AG04450 (cell line): ENCODE measurements at regions not wholly inside any gene's neighbourhood (a gene's known extent, or its start where the extent isn't known, plus 50 kb on each side); places are given as distances from the start of the nearest gene placed in this dataset.

Experiments used
- CTCF ChIA-PET: fragments of 300-600, 350-600 bp; formaldehyde crosslinking; extraction: SDS; loops from one replicate; lab custom pipeline; 2022; ENCODE audit warnings: antibody characterized with exemption, inconsistent platforms; lab: Charles Lee
- POLR2A ChIA-PET: fragments of 350-600 bp; formaldehyde crosslinking; extraction: SDS; loops from one replicate; lab custom pipeline; 2021; ENCODE audit warnings: antibody characterized with exemption, inconsistent platforms; lab: Yijun Ruan, JAX
- DNase-seq: peaks from one replicate; pipeline ENCODE4 v3.0.0-alpha.2; 2011; ENCODE audit warnings: low read depth, low spot score
- H3K27ac ChIP-seq: one replicate; pipeline ENCODE4 v1.5.1; 2012; ENCODE audit warnings: low read depth, low read length, control low read depth
- H3K27me3 ChIP-seq: one replicate; pipeline ENCODE4 v1.6.0; 2012; ENCODE audit warnings: low read length; ENCODE audit not compliant: control insufficient read depth, insufficient read depth
- H3K4me3 ChIP-seq: 2 replicates; pipeline ENCODE4 v1.5.1; 2011; ENCODE audit warnings: mild to moderate bottlenecking, low read depth, low read length, control low read depth
- H3K9me3 ChIP-seq: 2 replicates; pipeline ENCODE4 v1.5.1; 2012; ENCODE audit warnings: low read length; ENCODE audit not compliant: control insufficient read depth, insufficient read depth
- CTCF ChIP-seq: IDR thresholded peaks from 2 replicates; pipeline ENCODE4 v1.5.1; 2011; ENCODE audit warnings: low read depth, low read length, control low read depth, inconsistent platforms

DNA sequence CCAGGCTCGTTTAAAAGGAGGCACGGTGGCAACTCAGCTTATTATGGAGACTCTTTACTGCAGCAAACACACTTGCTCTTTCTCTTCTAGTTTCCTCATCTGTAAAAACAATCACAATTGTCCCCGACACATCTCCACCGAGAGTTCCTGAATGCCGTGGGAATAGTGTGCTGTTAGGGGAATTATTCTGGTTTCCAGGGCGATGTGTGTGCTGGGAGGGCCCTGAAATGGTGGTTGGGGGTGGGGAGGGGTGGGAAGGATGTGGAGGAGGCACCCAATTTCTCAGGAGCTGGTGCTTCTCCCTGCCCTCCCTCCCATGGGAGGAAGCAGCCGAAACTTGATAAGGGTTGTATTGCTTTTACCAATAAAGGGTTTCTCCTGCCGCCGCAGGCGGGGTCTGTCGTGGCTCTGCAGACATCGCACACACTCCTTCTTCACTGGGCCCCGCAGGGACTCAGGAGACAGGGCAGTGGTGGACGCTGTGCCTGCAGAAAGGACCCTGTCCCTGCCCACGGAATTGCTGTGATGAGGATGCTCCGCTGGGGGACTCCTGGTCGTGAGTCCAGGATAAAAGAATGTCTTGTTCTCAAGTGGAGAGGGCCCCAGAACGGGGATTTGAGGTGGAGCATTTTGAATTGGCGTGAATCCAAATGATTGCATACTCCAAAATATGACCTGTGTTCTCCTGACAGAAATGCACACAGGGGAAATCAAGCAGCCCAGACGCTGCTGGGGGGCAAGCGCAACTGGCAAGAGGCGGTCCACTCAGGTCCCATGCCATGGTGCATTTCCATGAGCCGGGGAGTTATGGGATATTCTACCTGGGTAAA, 119.2 kb downstream of the ACKR3 start:
- Histone ChIP-seq H3K27me3 (no peaks in the 10 kb centered on the region), H3K9me3 (no peaks in the 10 kb centered on the region), H3K4me3 (no peak overlapping the region), H3K27ac (no peak overlapping the region)
- ChIA-PET CTCF (no interaction called here), POLR2A (no interaction called here)
- no peak for DNase-seq
- no peak for TF ChIP-seq CTCF

DNA sequence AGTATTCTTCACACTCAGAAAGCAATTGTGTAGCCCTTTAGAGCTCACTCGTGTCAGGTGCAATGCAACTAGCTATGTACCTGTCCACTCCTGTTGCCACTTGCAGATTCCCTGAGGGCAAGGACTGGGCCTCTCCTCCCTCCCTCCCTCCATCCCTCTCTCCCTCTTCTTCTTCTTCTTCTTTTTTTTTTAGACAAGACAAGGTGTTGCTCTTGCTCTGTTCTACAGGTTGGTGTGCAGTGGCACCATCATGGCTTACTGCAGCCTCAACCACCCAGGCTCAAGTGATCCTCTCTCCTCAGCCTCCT, 119.7 kb downstream of the ACKR3 start:
- CTCF ChIA-PET, result no interaction called here
- no peak for DNase-seq
- no peak overlapping the region for H3K27ac ChIP-seq
- POLR2A ChIA-PET, result no interaction called here
- no peaks in the 10 kb centered on the region for H3K9me3 ChIP-seq
- no peaks in the 10 kb centered on the region for H3K27me3 ChIP-seq
- TF ChIP-seq CTCF, result no peak
- H3K4me3 ChIP-seq, result no peak overlapping the region

GRCh38 chr2:236689981-236690380, 120.4 kb downstream of the ACKR3 start:
- ChIA-PET POLR2A (no interaction called here), CTCF (no interaction called here)
- H3K4me3 ChIP-seq, result no peak overlapping the region
- no peak for DNase-seq
- no peaks in the 10 kb centered on the region for H3K27me3 ChIP-seq
- no peak for TF ChIP-seq CTCF
- H3K9me3 ChIP-seq, result no peaks in the 10 kb centered on the region
- no peak overlapping the region for H3K27ac ChIP-seq

GRCh38 chr2:236690726-236691125, 121.1 kb downstream of the ACKR3 start:
- Histone ChIP-seq H3K27me3 (no peaks in the 10 kb centered on the region), H3K27ac (no peak overlapping the region), H3K4me3 (no peak overlapping the region), H3K9me3 (no peaks in the 10 kb centered on the region)
- no peak for DNase-seq
- ChIA-PET POLR2A (no interaction called here), CTCF (no interaction called here)
- no peak for TF ChIP-seq CTCF

- H3K9me3 ChIP-seq, result no peaks in the 10 kb centered on the region
- no peaks in the 10 kb centered on the region for H3K27me3 ChIP-seq
- POLR2A ChIA-PET, result no interaction called here
- no peak overlapping the region for H3K4me3 ChIP-seq
- TF ChIP-seq CTCF, result no peak
- CTCF ChIA-PET, result interaction anchor here (1.1 kb wide), 1 partner anchor 13 kb away, joined by 3 read pairs; no protein-coding TSS in a partner anchor
- no peak overlapping the region for H3K27ac ChIP-seq
- no peak for DNase-seq
These were observed 122.2 kb downstream of the ACKR3 start for GRCh38 chr2:236691799-236692167.
